Endodermal cell (in vitro differentiated cells): ENCODE measurements at regions not wholly inside any gene's neighbourhood (a gene's known extent, or its start where the extent isn't known, plus 50 kb on each side); places are given as distances from the start of the nearest gene placed in this dataset.

Experiments used
- microRNA-seq: library from miRNA; unstranded; fragments of <30 nt; microRNA quantifications from one replicate; pipeline ENCODE4 v1.2.0, GENCODE V29; 2020; ENCODE audit warnings: borderline microRNAs expressed

Small RNA genes lying in the stretch of these regions (microRNA-seq; reads per million reads assigned to microRNA genes)
- gene MIR6516: 0.59 reads per million
